Esophagus muscularis mucosa (tissue), 4 donors: ENCODE measurements at regions not wholly inside any gene's neighbourhood (a gene's known extent, or its start where the extent isn't known, plus 50 kb on each side); places are given as distances from the start of the nearest gene placed in this dataset.

Experiments
- DNase-seq: peaks from one replicate; pipeline ENCODE4 v3.0.0-alpha.2; 2017; ENCODE audit errors: extremely low spot score
- H3K27ac ChIP-seq, 4 donors: fragments of 200-600 bp; sonication (generic); replicated peaks in 1 of 4; 1 replicate in 3 of 4; 2 replicates in 1 of 4; pipeline ENCODE4 v1.5.1; 2016 to 2019; ENCODE audit warnings: mild to moderate bottlenecking in 1 of 4
- H3K27me3 ChIP-seq, 4 donors: fragments of 200-600 bp; sonication (generic); one replicate each; pipeline versions ENCODE4 v1.5.1 to v1.6.0; 2016 to 2019
- H3K36me3 ChIP-seq, 4 donors: fragments of 200-600 bp; sonication (generic); one replicate each; pipeline ENCODE4 v1.5.1; 2016 to 2019
- H3K4me1 ChIP-seq, 4 donors: fragments of 200-600 bp; sonication (generic); one replicate each; pipeline ENCODE4 v1.5.1; 2016 to 2019
- H3K4me3 ChIP-seq, 4 donors: fragments of 200-600 bp; sonication (generic); 1 replicate in 2 of 4; 2 replicates in 2 of 4; pipeline ENCODE4 v1.5.1; 2016 to 2019; ENCODE audit warnings: mild to moderate bottlenecking in 4 of 4, moderate library complexity in 1 of 4
- H3K9me3 ChIP-seq, 4 donors: fragments of 200-600 bp; sonication (generic); 1 replicate in 3 of 4; 2 replicates in 1 of 4; pipeline ENCODE4 v1.5.1; 2016 to 2019
- EP300 ChIP-seq: sonication (generic); formaldehyde crosslinking; IDR thresholded peaks from one replicate; pipeline ENCODE4 v1.6.1; 2017; ENCODE audit warnings: antibody characterized with exemption
- POLR2A ChIP-seq: fragments of 450-650 bp; IDR thresholded peaks from one replicate; pipeline ENCODE4 v1.6.1; 2017; ENCODE audit warnings: antibody characterized with exemption, moderate library complexity, mild to moderate bottlenecking, low read depth
- POLR2AphosphoS5 ChIP-seq, 2 donors: sonication (generic); formaldehyde crosslinking; IDR thresholded peaks; one replicate each; pipeline ENCODE4 v1.6.1; 2017; ENCODE audit warnings: antibody characterized with exemption in 2 of 2
- WGBS: methylation state at CpG from one replicate; pipeline ENCODE4 v1.1.5; 2018; 5-methylcytosine and 5-hydroxymethylcytosine counted together
- intact Hi-C: fragments of 100-400 bp; cut with DNase I; formaldehyde crosslinking; loops from one replicate; pipeline ENCODE4 v1.15.1; 2023
- TF ChIP-seq, protein P1 (sequence below), 3 experiments: fragments of 200-600 bp in 2 of 3; fragments of 450-650 bp in 1 of 3; sonication (generic) in 2 of 3; IDR thresholded peaks; one replicate each; pipeline ENCODE4 v1.5.1; 2017 to 2019; ENCODE audit warnings: antibody characterized with exemption in 3 of 3, mild to moderate bottlenecking in 2 of 3, moderate library complexity in 1 of 3

DNA sequence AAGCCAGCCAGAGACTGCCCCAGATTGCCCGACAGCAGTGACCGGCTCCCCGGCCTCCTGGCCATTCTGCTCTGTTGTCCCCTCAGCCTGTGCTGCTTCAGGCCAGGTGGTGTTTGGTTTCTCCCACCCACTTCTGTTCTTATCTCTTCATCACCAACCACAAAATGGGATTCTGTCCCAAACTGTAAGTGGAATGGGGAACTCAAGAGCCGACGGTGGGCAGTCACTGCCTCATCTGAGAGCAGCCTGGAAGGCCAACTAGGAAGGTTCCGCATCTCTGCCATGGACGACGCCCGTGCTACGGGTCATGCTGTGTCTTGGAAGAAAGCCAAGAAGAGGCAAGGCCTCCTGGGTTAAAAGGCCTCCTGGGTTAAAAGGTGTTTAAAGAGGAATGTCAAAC, 219.0 kb upstream of the PIK3R1 start:
- intact Hi-C loops = loop anchor here (10.0 kb wide), 1 partner anchor 752 kb away; no protein-coding TSS in a partner anchor
- Histone ChIP-seq H3K9me3 (no peaks in the 10 kb centered on the region), H3K36me3 (no peaks in the 10 kb centered on the region), H3K27me3 (no peaks in the 10 kb centered on the region), H3K27ac (peak overlapping the region; percentile 75 to 86 (median 78)), H3K4me1 (peaks cover 7 to 62% (median 54%) of the 10 kb centered on the region in 4 donors), H3K4me3 (no peak overlapping the region)
- 89% methylated on average over 10 of the region's 10 CpGs for whole genome bisulfite sequencing
- no peak for DNase-seq
- TF ChIP-seq EP300 (no peak), POLR2A (no peak), POLR2AphosphoS5 (IDR thresholded peaks at IDR 0.05) (no peak)
- TF ChIP-seq, protein P1, sequence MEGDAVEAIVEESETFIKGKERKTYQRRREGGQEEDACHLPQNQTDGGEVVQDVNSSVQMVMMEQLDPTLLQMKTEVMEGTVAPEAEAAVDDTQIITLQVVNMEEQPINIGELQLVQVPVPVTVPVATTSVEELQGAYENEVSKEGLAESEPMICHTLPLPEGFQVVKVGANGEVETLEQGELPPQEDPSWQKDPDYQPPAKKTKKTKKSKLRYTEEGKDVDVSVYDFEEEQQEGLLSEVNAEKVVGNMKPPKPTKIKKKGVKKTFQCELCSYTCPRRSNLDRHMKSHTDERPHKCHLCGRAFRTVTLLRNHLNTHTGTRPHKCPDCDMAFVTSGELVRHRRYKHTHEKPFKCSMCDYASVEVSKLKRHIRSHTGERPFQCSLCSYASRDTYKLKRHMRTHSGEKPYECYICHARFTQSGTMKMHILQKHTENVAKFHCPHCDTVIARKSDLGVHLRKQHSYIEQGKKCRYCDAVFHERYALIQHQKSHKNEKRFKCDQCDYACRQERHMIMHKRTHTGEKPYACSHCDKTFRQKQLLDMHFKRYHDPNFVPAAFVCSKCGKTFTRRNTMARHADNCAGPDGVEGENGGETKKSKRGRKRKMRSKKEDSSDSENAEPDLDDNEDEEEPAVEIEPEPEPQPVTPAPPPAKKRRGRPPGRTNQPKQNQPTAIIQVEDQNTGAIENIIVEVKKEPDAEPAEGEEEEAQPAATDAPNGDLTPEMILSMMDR (IDR thresholded peaks at IDR 0.05) = no peak

- Histone ChIP-seq H3K9me3 (no peaks in the 10 kb centered on the region), H3K4me1 (peaks cover 6 to 69% (median 46%) of the 10 kb centered on the region in 4 donors), H3K27me3 (no peaks in the 10 kb centered on the region), H3K36me3 (no peaks in the 10 kb centered on the region), H3K27ac (peak overlapping the region; percentile 53 to 66 (median 60)), H3K4me3 (no peak overlapping the region)
- intact Hi-C loops = loop anchor here (10.0 kb wide), 1 partner anchor 748 kb away; no protein-coding TSS in a partner anchor
- peak in 1 of 2 donors; percentile 34 for TF ChIP-seq POLR2AphosphoS5 (IDR thresholded peaks at IDR 0.05)
- no peak for TF ChIP-seq POLR2A
- no peak for TF ChIP-seq EP300
- TF ChIP-seq, protein P1 (IDR thresholded peaks at IDR 0.05) = no peak
- 37% methylated on average over 3 of the region's 3 CpGs for WGBS
- no peak for DNase-seq
Measured at GRCh38 chr5:67992923-67993322, 222.6 kb upstream of the PIK3R1 start.

GRCh38 chr5:67989456-67989855, 226.1 kb upstream of the PIK3R1 start:
- H3K27ac ChIP-seq = peak overlapping the region in 1 of 4 donors; percentile 13
- no peak overlapping the region for H3K4me3 ChIP-seq
- H3K9me3 ChIP-seq = no peaks in the 10 kb centered on the region
- no peak for TF ChIP-seq POLR2AphosphoS5 (IDR thresholded peaks at IDR 0.05)
- no peaks in the 10 kb centered on the region for H3K36me3 ChIP-seq
- WGBS = 63% methylated on average over 2 of the region's 2 CpGs
- H3K4me1 ChIP-seq = peaks cover 10 to 60% (median 50%) of the 10 kb centered on the region in 4 donors
- intact Hi-C loops = loop anchor here (10.0 kb wide), 1 partner anchor 295 kb away; no protein-coding TSS in a partner anchor
- no peak for DNase-seq
- H3K27me3 ChIP-seq = no peaks in the 10 kb centered on the region

- WGBS = 72% methylated on average over 2 of the region's 2 CpGs
- intact Hi-C loops = loop anchor here (10.0 kb wide), 1 partner anchor 292 kb away; no protein-coding TSS in a partner anchor
- TF ChIP-seq EP300 = no peak
- TF ChIP-seq, protein P1 (IDR thresholded peaks at IDR 0.05) = no peak
- TF ChIP-seq POLR2A = no peak
- no peak for TF ChIP-seq POLR2AphosphoS5 (IDR thresholded peaks at IDR 0.05)
- no peaks in the 10 kb centered on the region for H3K9me3 ChIP-seq
- no peaks in the 10 kb centered on the region for H3K27me3 ChIP-seq
- peak overlapping the region in 3 of 4 donors; percentile 55 to 71 (median 61) for H3K27ac ChIP-seq
- H3K36me3 ChIP-seq = no peaks in the 10 kb centered on the region
- no peak overlapping the region for H3K4me3 ChIP-seq
- peaks cover 10 to 54% (median 36%) of the 10 kb centered on the region in 4 donors for H3K4me1 ChIP-seq
- DNase-seq = no peak
Measured at GRCh38 chr5:67986761-67987160, 228.8 kb upstream of the PIK3R1 start.

GRCh38 chr5:67985686-67986387, 229.7 kb upstream of the PIK3R1 start:
- WGBS = 59% methylated on average over 3 of the region's 3 CpGs
- Histone ChIP-seq H3K4me3 (no peak overlapping the region), H3K27ac (peak overlapping the region; percentile 55 to 71 (median 60)), H3K36me3 (no peaks in the 10 kb centered on the region), H3K4me1 (peaks cover 10 to 56% (median 38%) of the 10 kb centered on the region in 4 donors), H3K9me3 (no peaks in the 10 kb centered on the region), H3K27me3 (no peaks in the 10 kb centered on the region)
- TF ChIP-seq POLR2A = no peak
- TF ChIP-seq, protein P1 (IDR thresholded peaks at IDR 0.05) = no peak
- no peak for TF ChIP-seq POLR2AphosphoS5 (IDR thresholded peaks at IDR 0.05)
- DNase-seq = no peak
- intact Hi-C loops = loop anchor here (10.0 kb wide), 1 partner anchor 291 kb away; no protein-coding TSS in a partner anchor
